Astrocyte (in vitro differentiated cells and primary cell): ENCODE measurements at regions not wholly inside any gene's neighbourhood (a gene's known extent, or its start where the extent isn't known, plus 50 kb on each side); places are given as distances from the start of the nearest gene placed in this dataset.

Experiments used
- DNase-seq: peaks from one replicate; pipeline ENCODE4 v3.0.0-alpha.2; 2010; ENCODE audit warnings: low read depth
- FAIRE-seq: peaks from 2 replicates; lab custom pipeline; 2011; peaks lifted over from hg19 to GRCh38; lab: Jason Lieb, UNC
- H2AFZ ChIP-seq: 2 replicates; pipeline ENCODE4 v1.6.0; 2012; ENCODE audit warnings: low read depth, low read length, inconsistent platforms
- H3K27ac ChIP-seq: 2 replicates; pipeline ENCODE4 v1.5.1; 2011; ENCODE audit warnings: low read depth, low read length, inconsistent platforms
- H3K27me3 ChIP-seq: 2 replicates; pipeline ENCODE4 v1.6.0; 2011; ENCODE audit warnings: low read length, inconsistent platforms; ENCODE audit not compliant: insufficient read depth
- H3K36me3 ChIP-seq: 2 replicates; pipeline ENCODE4 v1.5.1; 2011; ENCODE audit warnings: low read length, inconsistent platforms; ENCODE audit not compliant: insufficient read depth
- H3K4me1 ChIP-seq: 2 replicates; pipeline ENCODE4 v1.5.1; 2011; ENCODE audit warnings: low read length, inconsistent platforms; ENCODE audit not compliant: insufficient read depth
- H3K4me2 ChIP-seq: 2 replicates; pipeline ENCODE4 v1.6.0; 2012; ENCODE audit warnings: low read length, inconsistent platforms
- H3K4me3 ChIP-seq: 2 replicates; pipeline ENCODE4 v1.5.1; 2011; ENCODE audit warnings: low read depth, mild to moderate bottlenecking, low read length, inconsistent platforms; ENCODE audit not compliant: insufficient read depth
- H3K79me2 ChIP-seq: 2 replicates; pipeline ENCODE4 v1.6.0; 2012; ENCODE audit warnings: mild to moderate bottlenecking, low read length, inconsistent platforms; ENCODE audit not compliant: insufficient read depth
- H3K9ac ChIP-seq: 2 replicates; pipeline ENCODE4 v1.6.0; 2012; ENCODE audit warnings: mild to moderate bottlenecking, low read length, inconsistent platforms
- H3K9me3 ChIP-seq: 2 replicates; pipeline ENCODE4 v1.5.1; 2012; ENCODE audit warnings: low read depth, mild to moderate bottlenecking, low read length, inconsistent platforms; ENCODE audit not compliant: insufficient read depth
- H4K20me1 ChIP-seq: 2 replicates; pipeline ENCODE4 v1.6.0; 2012; ENCODE audit warnings: low read length, inconsistent platforms; ENCODE audit not compliant: insufficient read depth
- H3K27ac Mint-ChIP-seq: one replicate; pipeline ENCODE4 v1.8.0; 2021; ENCODE audit warnings: mild to moderate bottlenecking, mixed read lengths; ENCODE audit not compliant: unreplicated experiment
- H3K27me3 Mint-ChIP-seq: one replicate; pipeline ENCODE4 v1.8.0; 2021; ENCODE audit warnings: low read depth, mixed read lengths; ENCODE audit not compliant: unreplicated experiment
- H3K36me3 Mint-ChIP-seq: one replicate; pipeline ENCODE4 v1.8.0; 2021; ENCODE audit warnings: low read depth, mixed read lengths; ENCODE audit not compliant: unreplicated experiment
- H3K4me1 Mint-ChIP-seq: one replicate; pipeline ENCODE4 v1.8.0; 2021; ENCODE audit warnings: low read depth, mixed read lengths; ENCODE audit not compliant: unreplicated experiment
- H3K4me3 Mint-ChIP-seq: one replicate; pipeline ENCODE4 v1.8.0; 2021; ENCODE audit warnings: mild to moderate bottlenecking, moderate library complexity, mixed read lengths; ENCODE audit not compliant: unreplicated experiment
- H3K9me3 Mint-ChIP-seq: one replicate; pipeline ENCODE4 v1.8.0; 2021; ENCODE audit warnings: mild to moderate bottlenecking, mixed read lengths; ENCODE audit not compliant: unreplicated experiment
- EZH2 ChIP-seq: IDR thresholded peaks from 2 replicates; pipeline ENCODE4 v1.6.1; 2012; ENCODE audit warnings: mild to moderate bottlenecking, low read length, inconsistent platforms; ENCODE audit not compliant: insufficient read depth
- TF ChIP-seq, protein P1 (sequence below): IDR thresholded peaks from 2 replicates; pipeline ENCODE4 v1.5.1; 2011; ENCODE audit warnings: low read depth, mild to moderate bottlenecking, inconsistent platforms, low read length, moderate library complexity; ENCODE audit not compliant: insufficient read depth

DNA sequence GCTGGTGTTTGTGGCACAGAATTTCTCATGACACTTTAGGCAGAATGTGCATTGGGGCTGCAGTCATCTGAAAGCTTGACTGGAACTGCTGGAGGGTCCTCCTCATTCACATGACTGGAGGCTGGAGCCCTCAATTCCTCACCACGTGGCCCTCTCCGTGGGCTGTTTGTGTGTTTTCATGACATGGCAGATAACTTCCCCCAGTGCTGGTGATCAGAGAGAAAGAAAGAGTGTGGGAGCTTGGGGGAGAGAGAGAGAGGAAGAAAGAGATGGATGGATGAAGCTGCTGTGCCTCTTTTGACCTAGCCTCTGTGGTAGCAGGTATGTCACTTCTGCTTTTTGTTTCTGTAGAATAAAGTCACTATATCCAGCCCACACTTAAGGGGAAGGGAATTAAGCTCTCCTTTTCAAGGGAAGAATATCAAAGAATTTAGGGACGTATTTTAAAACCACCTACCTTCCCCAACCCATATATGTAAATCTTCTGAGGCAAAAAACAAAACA, 169.6 kb upstream of the IL12A start:
- Histone ChIP-seq H3K4me1 (peaks cover 34% of the 10 kb centered on the region), H3K79me2 (peaks cover 92% of the 10 kb centered on the region), H3K9ac (no peak overlapping the region), H3K27me3 (no peaks in the 10 kb centered on the region), H3K9me3 (no peaks in the 10 kb centered on the region), H3K4me3 (no peak overlapping the region), H3K27ac (no peak overlapping the region), H2AFZ (no peak overlapping the region), H4K20me1 (peaks cover 48% of the 10 kb centered on the region), H3K36me3 (no peaks in the 10 kb centered on the region), H3K4me2 (no peak overlapping the region)
- Mint-ChIP-seq H3K27ac (peak overlapping the region; percentile 92), H3K4me1 (peaks cover 70% of the 10 kb centered on the region), H3K36me3 (peaks cover 6% of the 10 kb centered on the region), H3K9me3 (no peaks in the 10 kb centered on the region), H3K4me3 (peak overlapping the region; percentile 5), H3K27me3 (no peaks in the 10 kb centered on the region)
- no peak for FAIRE-seq
- DNase-seq, result no peak
- TF ChIP-seq, protein P1, sequence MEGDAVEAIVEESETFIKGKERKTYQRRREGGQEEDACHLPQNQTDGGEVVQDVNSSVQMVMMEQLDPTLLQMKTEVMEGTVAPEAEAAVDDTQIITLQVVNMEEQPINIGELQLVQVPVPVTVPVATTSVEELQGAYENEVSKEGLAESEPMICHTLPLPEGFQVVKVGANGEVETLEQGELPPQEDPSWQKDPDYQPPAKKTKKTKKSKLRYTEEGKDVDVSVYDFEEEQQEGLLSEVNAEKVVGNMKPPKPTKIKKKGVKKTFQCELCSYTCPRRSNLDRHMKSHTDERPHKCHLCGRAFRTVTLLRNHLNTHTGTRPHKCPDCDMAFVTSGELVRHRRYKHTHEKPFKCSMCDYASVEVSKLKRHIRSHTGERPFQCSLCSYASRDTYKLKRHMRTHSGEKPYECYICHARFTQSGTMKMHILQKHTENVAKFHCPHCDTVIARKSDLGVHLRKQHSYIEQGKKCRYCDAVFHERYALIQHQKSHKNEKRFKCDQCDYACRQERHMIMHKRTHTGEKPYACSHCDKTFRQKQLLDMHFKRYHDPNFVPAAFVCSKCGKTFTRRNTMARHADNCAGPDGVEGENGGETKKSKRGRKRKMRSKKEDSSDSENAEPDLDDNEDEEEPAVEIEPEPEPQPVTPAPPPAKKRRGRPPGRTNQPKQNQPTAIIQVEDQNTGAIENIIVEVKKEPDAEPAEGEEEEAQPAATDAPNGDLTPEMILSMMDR, result no peak

DNA sequence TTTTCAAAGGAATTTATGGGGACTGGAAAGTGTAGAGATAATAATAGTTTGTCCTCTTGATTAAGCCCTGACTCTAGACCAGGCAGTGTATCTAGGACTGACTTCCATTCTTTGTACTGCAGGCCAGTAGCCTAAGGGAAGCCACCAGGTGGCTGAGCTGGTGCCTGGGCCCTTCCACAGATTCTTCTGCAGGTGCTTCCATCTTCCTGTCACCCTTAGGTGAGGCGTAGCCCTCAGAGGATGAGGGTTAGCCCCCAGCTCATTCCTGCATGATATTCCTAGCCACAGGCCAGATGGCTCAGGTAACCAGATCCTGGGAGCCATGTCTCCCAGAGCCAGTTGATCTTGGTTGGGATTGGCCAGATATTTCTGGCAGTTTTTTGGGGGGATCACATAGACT, 169.0 kb upstream of the IL12A start:
- no peaks in the 10 kb centered on the region for H3K36me3 ChIP-seq
- no peaks in the 10 kb centered on the region for H3K9me3 ChIP-seq
- no peak overlapping the region for H3K4me2 ChIP-seq
- no peak overlapping the region for H2AFZ ChIP-seq
- peaks cover 38% of the 10 kb centered on the region for H3K4me1 ChIP-seq
- FAIRE-seq (no peak), DNase-seq (no peak)
- no peak overlapping the region for H3K9ac ChIP-seq
- peaks cover 86% of the 10 kb centered on the region for H3K79me2 ChIP-seq
- peaks cover 6% of the 10 kb centered on the region for H3K36me3 Mint-ChIP-seq
- no peak overlapping the region for H3K4me3 ChIP-seq
- H3K27me3 Mint-ChIP-seq, result no peaks in the 10 kb centered on the region
- TF ChIP-seq EZH2, result no peak
- TF ChIP-seq, protein P1, result no peak
- no peak overlapping the region for H3K27ac ChIP-seq
- peaks cover 71% of the 10 kb centered on the region for H3K4me1 Mint-ChIP-seq
- H3K27me3 ChIP-seq, result no peaks in the 10 kb centered on the region
- peaks cover 45% of the 10 kb centered on the region for H4K20me1 ChIP-seq
- H3K9me3 Mint-ChIP-seq, result no peaks in the 10 kb centered on the region
- no peak overlapping the region for H3K4me3 Mint-ChIP-seq
- peak overlapping the region; percentile 98 for H3K27ac Mint-ChIP-seq

DNA sequence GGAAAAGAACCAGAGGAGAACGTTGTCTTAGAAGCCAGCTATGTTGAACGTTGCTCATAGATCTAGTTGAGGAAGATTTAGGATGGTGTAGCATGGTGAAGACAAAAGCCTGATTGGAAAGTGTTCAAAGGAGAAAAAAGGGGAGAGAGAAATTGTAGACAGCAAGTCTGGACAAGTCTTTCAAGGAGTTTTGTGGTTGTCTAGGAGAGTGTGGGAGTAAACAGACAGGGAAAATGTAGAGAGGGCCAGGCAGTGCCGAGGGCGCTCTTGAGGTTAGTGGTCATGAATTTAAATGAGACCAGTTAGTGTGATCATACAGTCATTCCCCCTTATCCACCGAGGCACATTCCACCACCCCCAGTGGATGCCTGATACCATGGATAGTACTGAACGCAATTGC, 167.5 kb upstream of the IL12A start:
- Histone ChIP-seq H3K79me2 (peaks cover 88% of the 10 kb centered on the region), H3K4me2 (peak overlapping the region; percentile 41), H2AFZ (no peak overlapping the region), H3K4me1 (peaks cover 45% of the 10 kb centered on the region), H3K36me3 (no peaks in the 10 kb centered on the region), H4K20me1 (peaks cover 47% of the 10 kb centered on the region), H3K4me3 (no peak overlapping the region), H3K27ac (peak overlapping the region; percentile 93), H3K9ac (peak overlapping the region; percentile 58), H3K9me3 (no peaks in the 10 kb centered on the region), H3K27me3 (no peaks in the 10 kb centered on the region)
- H3K4me3 Mint-ChIP-seq, result no peak overlapping the region
- FAIRE-seq (peak; percentile 20), DNase-seq (peak; percentile 98)
- H3K36me3 Mint-ChIP-seq, result peaks cover 4% of the 10 kb centered on the region
- H3K27me3 Mint-ChIP-seq, result no peaks in the 10 kb centered on the region
- TF ChIP-seq EZH2, result no peak
- TF ChIP-seq, protein P1, result no peak
- peaks cover 80% of the 10 kb centered on the region for H3K4me1 Mint-ChIP-seq
- H3K9me3 Mint-ChIP-seq, result no peaks in the 10 kb centered on the region
- H3K27ac Mint-ChIP-seq, result peak overlapping the region; percentile 98
